Uterus (tissue), 2 donors: ENCODE measurements at regions not wholly inside any gene's neighbourhood (a gene's known extent, or its start where the extent isn't known, plus 50 kb on each side); places are given as distances from the start of the nearest gene placed in this dataset.

Experiments
- CTCF ChIP-seq, 4 experiments: fragments of 200-600 bp in 2 of 4; fragments of 450-650 bp in 2 of 4; sonication (generic) in 2 of 4; IDR thresholded peaks; one replicate each; pipeline ENCODE4 v1.5.1; 2016 to 2019; ENCODE audit warnings: antibody characterized with exemption in 4 of 4, mild to moderate bottlenecking in 2 of 4, moderate library complexity in 1 of 4
- POLR2A ChIP-seq, 2 donors: fragments of 450-650 bp; IDR thresholded peaks; one replicate each; pipeline ENCODE4 v1.6.1; 2016; ENCODE audit warnings: antibody characterized with exemption in 2 of 2, mild to moderate bottlenecking in 1 of 2, moderate library complexity in 1 of 2

- TF ChIP-seq CTCF (IDR thresholded peaks at IDR 0.05) (no peak), POLR2A (IDR thresholded peaks at IDR 0.05) (no peak)
Measured at GRCh38 chr12:115249671-115250278, 565.8 kb upstream of the TBX3 start.
